ENCODE measurements at regions not wholly inside any gene's neighbourhood (a gene's known extent, or its start where the extent isn't known, plus 50 kb on each side); places are given as distances from the start of the nearest gene placed in this dataset.

- Histone ChIP-seq H3K23ac (ENCODE audit: low read depth, low read length) (no peak overlapping the region), H2BK20ac (ENCODE audit: low read depth, low read length) (no peak overlapping the region), H2BK120ac (ENCODE audit: low read depth, low read length) (no peak overlapping the region), H4K8ac (ENCODE audit: low read depth in 2 of 2, low read length in 2 of 2) (no peak overlapping the region), H3K9ac (ENCODE audit: low read depth, low read length) (no peak overlapping the region), H3K14ac (replicated peaks; ENCODE audit: low read depth, low read length) (no peak overlapping the region), H3K18ac (ENCODE audit: low read depth, low read length) (no peak overlapping the region), H2AFZ (replicated peaks; ENCODE audit: low read length, poor library complexity) (peak overlapping the region; percentile 33), H3K56ac (ENCODE audit: extremely low read depth, insufficient read depth, low read length) (no peak overlapping the region), H3K4me2 (ENCODE audit: low read depth, low read length) (no peak overlapping the region), H3K4me3 (ENCODE audit: insufficient read depth, low read depth, low read length) (no peak overlapping the region), H3K9me3 (ENCODE audit: control insufficient read depth, insufficient read depth, low read length) (peaks cover 50% of the 10 kb centered on the region), H2AK9ac (replicated peaks; ENCODE audit: low read depth, low read length, poor library complexity) (peak overlapping the region; percentile 85), H3K36me3 (ENCODE audit: control insufficient read depth, insufficient read depth, low read length) (no peaks in the 10 kb centered on the region), H3K79me1 (ENCODE audit: low read depth in 1 of 2, low read length in 2 of 2) (no peaks in the 10 kb centered on the region), H3K27ac (ENCODE audit: insufficient read depth, low read length) (no peak overlapping the region), H3K9me1 (ENCODE audit: insufficient read depth, low read length) (no peaks in the 10 kb centered on the region), H2AK5ac (ENCODE audit: low read depth, low read length) (no peak overlapping the region), H4K20me1 (ENCODE audit: insufficient read depth, low read length) (no peaks in the 10 kb centered on the region), H4K91ac (ENCODE audit: insufficient read depth, low read depth, low read length) (no peak overlapping the region), H3K27me3 (ENCODE audit: control insufficient read depth, insufficient read depth, low read length) (no peaks in the 10 kb centered on the region), H3K4ac (ENCODE audit: low read depth, low read length) (no peak overlapping the region), H4K5ac (ENCODE audit: low read depth, low read length) (no peak overlapping the region), H2BK15ac (ENCODE audit: low read depth, low read length) (no peak overlapping the region), H3K4me1 (ENCODE audit: control insufficient read depth, insufficient read depth, low read length) (no peaks in the 10 kb centered on the region), H2BK5ac (ENCODE audit: low read depth, low read length, poor library complexity, severe bottlenecking) (peak overlapping the region; percentile 72)
- TF ChIP-seq CTCF (conservative IDR thresholded peaks at IDR 0.05; ENCODE audit: low read depth, low read length), result no peak
- no peak for TF ChIP-seq FOS (IDR thresholded peaks at IDR 0.05; ENCODE audit: low read depth, low read length)
- TF ChIP-seq SMC3 (IDR thresholded peaks at IDR 0.05; ENCODE audit: low read depth, low read length), result no peak
- TF ChIP-seq RAD21 (IDR thresholded peaks at IDR 0.05; ENCODE audit: low read length), result no peak
- no peak for TF ChIP-seq CEBPB (IDR thresholded peaks at IDR 0.05; ENCODE audit: low read depth, low read length)
- no peak for TF ChIP-seq POLR2A (IDR thresholded peaks at IDR 0.05; ENCODE audit: low read depth, low read length)
- no peak for TF ChIP-seq RFX5 (IDR thresholded peaks at IDR 0.05; ENCODE audit: low read depth, low read length)
- TF ChIP-seq USF2 (IDR thresholded peaks at IDR 0.05; ENCODE audit: low read depth, low read length), result no peak
- no peak for TF ChIP-seq MXI1 (IDR thresholded peaks at IDR 0.05; ENCODE audit: borderline replicate concordance, low read depth, low read length)
- TF ChIP-seq RCOR1 (IDR thresholded peaks at IDR 0.05; ENCODE audit: insufficient replicate concordance, low read length), result no peak
- no peak for TF ChIP-seq MAFK (IDR thresholded peaks at IDR 0.05; ENCODE audit: low read depth, low read length)
- no peak for TF ChIP-seq ELK1 (IDR thresholded peaks at IDR 0.05; ENCODE audit: borderline replicate concordance, low read depth, low read length)
- TF ChIP-seq NFE2L2 (IDR thresholded peaks at IDR 0.05; ENCODE audit: low read depth, low read length), result no peak
- TF ChIP-seq MAZ (IDR thresholded peaks at IDR 0.05; ENCODE audit: borderline replicate concordance, low read depth, low read length), result no peak
- TF ChIP-seq BHLHE40 (IDR thresholded peaks at IDR 0.05; ENCODE audit: low read depth, low read length), result no peak
- no peak for TF ChIP-seq CHD1 (IDR thresholded peaks at IDR 0.05; ENCODE audit: low read depth, low read length)
- POLR2A ChIA-PET (ENCODE audit: unreplicated experiment), result no interaction called here
- CTCF ChIA-PET, result no interaction called here
- BruUV-seq (replicated peaks), result no TSS peak
- intact Hi-C loops (cut with micrococcal nuclease) (no loop called here), in situ Hi-C loops (cut with MboI; ENCODE audit: low sequenced_read_pairs) (no loop called here), dilution Hi-C loops (cut with HindIII; ENCODE audit: low sequenced_read_pairs, unreplicated experiment) (no loop called here)
- no peak for ATAC-seq (ENCODE audit: low read depth)
- 71% methylated on average over 5 of the region's 6 CpGs; no CpG with 5 or more reads in 1 of the 2 experiments for WGBS, 2 experiments (ENCODE audit: extremely low coverage in 2 of 2, insufficient read length in 1 of 2)
- peak; percentile 1 for DNase-seq
These were observed 244.4 kb upstream of the C1orf174 start for GRCh38 chr1:4144349-4144971.
